Right lobe of liver (tissue), 4 donors: ENCODE measurements at regions not wholly inside any gene's neighbourhood (a gene's known extent, or its start where the extent isn't known, plus 50 kb on each side); places are given as distances from the start of the nearest gene placed in this dataset.

Experiments
- POLR2A ChIP-seq: fragments of 450-650 bp; IDR thresholded peaks from one replicate; pipeline ENCODE4 v1.6.1; 2017; ENCODE audit warnings: antibody characterized with exemption, mild to moderate bottlenecking
- TF ChIP-seq, protein P1 (sequence below), 4 donors: fragments of 200-600 bp in 3 of 4; fragments of 450-650 bp in 1 of 4; IDR thresholded peaks; one replicate each; pipeline versions ENCODE4 v1.5.1 to v1.8.0; 2016 to 2022; ENCODE audit warnings: antibody characterized with exemption in 4 of 4, mild to moderate bottlenecking in 2 of 4
- donor health status: DM: no; HTN: no; CAD: no.
- donor health status: DM: no; HTN: no; CAD: no.
- donor health status: DM: no; HTN: yes; CAD: no.

DNA sequence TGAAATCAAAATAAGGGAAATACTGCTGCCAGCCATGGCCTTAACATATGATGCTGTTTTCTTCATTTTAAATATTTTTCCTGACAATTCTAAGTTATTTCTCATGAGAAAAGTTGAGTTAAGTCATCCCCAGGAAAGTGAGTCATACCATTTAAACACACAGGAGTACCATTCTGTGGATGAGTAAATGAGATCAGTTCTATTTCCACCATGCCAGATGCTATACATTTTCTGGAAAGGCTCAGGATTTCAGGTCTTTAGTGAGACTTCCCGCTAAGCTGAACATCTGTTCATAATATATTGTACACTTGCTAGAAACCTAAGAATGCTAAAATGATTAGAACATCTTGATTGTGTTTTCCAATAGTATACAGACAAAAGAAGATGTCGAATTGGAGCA lies 256.2 kb upstream of the MANEA start:
- TF ChIP-seq, protein P1, sequence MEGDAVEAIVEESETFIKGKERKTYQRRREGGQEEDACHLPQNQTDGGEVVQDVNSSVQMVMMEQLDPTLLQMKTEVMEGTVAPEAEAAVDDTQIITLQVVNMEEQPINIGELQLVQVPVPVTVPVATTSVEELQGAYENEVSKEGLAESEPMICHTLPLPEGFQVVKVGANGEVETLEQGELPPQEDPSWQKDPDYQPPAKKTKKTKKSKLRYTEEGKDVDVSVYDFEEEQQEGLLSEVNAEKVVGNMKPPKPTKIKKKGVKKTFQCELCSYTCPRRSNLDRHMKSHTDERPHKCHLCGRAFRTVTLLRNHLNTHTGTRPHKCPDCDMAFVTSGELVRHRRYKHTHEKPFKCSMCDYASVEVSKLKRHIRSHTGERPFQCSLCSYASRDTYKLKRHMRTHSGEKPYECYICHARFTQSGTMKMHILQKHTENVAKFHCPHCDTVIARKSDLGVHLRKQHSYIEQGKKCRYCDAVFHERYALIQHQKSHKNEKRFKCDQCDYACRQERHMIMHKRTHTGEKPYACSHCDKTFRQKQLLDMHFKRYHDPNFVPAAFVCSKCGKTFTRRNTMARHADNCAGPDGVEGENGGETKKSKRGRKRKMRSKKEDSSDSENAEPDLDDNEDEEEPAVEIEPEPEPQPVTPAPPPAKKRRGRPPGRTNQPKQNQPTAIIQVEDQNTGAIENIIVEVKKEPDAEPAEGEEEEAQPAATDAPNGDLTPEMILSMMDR (IDR thresholded peaks at IDR 0.05): no peak
- TF ChIP-seq POLR2A: no peak
